Ovary (tissue), 3 donors: ENCODE measurements at regions not wholly inside any gene's neighbourhood (a gene's known extent, or its start where the extent isn't known, plus 50 kb on each side); places are given as distances from the start of the nearest gene placed in this dataset.

Experiments
- POLR2A ChIP-seq: fragments of 450-650 bp; IDR thresholded peaks from one replicate; pipeline ENCODE4 v1.6.1; 2017; ENCODE audit warnings: antibody characterized with exemption, mild to moderate bottlenecking, moderate library complexity
- TF ChIP-seq, protein P1 (sequence below), 3 donors: fragments of 450-650 bp in 2 of 3; fragments of 200-600 bp in 1 of 3; IDR thresholded peaks; one replicate each; pipeline versions ENCODE4 v1.5.1 to v1.8.0; 2016 to 2022; ENCODE audit warnings: antibody characterized with exemption in 3 of 3, mild to moderate bottlenecking in 1 of 3
- donor health status: DM: no; HTN: no; CAD: no.

DNA sequence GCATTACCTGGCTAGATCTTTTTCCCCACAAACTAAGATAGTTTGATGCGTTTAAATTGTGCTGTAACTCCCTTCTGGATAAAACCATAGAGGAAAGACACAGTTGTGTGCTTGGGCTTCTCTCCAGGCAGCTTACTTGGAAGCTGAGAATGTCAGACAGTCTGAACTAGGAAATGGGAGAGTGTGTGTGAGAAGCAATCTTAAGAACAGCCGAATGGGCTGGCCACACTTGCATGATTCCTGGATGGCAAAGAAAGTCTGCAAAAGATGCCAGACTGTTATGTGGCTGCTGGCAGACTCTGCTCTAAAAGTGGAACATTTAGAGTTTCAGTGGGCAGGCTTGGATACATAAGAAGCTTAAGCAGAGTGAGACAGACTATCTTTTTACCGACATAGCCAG is 384.3 kb upstream of the PSMD7 start:
- no peak for TF ChIP-seq POLR2A
- TF ChIP-seq, protein P1, sequence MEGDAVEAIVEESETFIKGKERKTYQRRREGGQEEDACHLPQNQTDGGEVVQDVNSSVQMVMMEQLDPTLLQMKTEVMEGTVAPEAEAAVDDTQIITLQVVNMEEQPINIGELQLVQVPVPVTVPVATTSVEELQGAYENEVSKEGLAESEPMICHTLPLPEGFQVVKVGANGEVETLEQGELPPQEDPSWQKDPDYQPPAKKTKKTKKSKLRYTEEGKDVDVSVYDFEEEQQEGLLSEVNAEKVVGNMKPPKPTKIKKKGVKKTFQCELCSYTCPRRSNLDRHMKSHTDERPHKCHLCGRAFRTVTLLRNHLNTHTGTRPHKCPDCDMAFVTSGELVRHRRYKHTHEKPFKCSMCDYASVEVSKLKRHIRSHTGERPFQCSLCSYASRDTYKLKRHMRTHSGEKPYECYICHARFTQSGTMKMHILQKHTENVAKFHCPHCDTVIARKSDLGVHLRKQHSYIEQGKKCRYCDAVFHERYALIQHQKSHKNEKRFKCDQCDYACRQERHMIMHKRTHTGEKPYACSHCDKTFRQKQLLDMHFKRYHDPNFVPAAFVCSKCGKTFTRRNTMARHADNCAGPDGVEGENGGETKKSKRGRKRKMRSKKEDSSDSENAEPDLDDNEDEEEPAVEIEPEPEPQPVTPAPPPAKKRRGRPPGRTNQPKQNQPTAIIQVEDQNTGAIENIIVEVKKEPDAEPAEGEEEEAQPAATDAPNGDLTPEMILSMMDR (IDR thresholded peaks at IDR 0.05): no peak
